GM21390 (cell line): ENCODE measurements at regions not wholly inside any gene's neighbourhood (a gene's known extent, or its start where the extent isn't known, plus 50 kb on each side); places are given as distances from the start of the nearest gene placed in this dataset.
"Not testable (repeated sequence)": the region's sequence is repeated elsewhere in the genome, so short reads cannot be mapped to it uniquely, and the experiment has no call there.

Source experiments
- ATAC-seq: cut with Tn5 transposase; IDR thresholded peaks from one replicate; pipeline ENCODE4 v1.9.1; 2021; ENCODE audit not compliant: unreplicated experiment

DNA sequence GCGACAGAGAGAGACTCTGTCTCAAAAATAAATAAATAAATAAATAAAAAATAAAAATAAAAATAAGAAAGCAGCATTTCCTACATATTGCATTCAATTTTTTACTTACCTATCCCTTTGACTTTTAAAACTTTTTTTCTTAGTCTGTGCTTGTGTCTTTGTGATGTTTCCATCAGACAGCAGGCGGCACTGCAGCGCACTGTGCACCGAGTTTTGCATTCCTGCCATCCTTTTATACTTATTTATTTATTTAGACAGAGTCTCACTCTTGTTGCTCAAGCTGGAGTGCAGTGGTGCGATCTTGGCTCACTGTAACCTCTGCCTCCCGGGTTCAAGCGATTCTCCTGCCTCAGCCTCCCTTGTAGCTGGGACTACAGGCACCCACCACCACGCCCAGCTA is 203.9 kb downstream of the SPATA31A1 start:
- ATAC-seq, result not testable (repeated sequence)

DNA sequence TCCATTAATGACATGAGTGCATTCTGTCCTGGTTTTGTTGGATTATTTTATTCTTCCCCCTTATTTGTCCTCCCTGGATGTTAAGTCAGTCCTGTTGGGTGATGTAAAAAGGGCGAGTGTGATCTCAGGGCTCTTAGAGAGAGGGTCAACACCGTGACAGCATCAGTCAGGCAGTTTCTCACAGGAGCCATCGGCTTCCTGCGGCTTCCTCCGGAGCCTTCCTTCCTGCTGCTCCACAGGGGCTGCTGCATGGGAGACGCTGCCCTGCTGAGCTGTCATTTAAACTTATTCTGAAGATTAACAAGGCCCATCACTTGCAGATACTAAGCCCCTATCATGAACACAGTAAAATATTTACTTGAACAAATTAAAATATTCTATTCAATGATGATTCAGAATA is 211.3 kb downstream of the SPATA31A1 start:
- not testable (repeated sequence) for ATAC-seq

DNA sequence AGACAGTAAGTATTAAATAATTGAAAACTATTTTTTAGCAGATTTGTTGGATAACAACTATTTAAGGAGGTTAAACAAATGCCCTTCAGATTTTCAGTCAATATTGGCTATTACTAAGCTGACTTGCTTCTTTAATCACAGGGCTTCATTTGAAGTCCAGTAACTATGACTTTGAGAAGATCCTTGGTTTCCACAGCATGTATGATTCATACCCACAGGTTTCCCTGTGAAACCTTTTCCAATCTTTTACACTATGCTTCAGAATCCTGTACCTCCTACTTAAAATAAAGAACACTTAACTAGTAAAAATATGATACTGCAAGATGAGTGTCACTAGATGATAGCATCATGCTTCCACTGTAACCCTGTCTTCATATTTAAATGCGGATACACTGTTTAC is 211.9 kb downstream of the SPATA31A1 start:
- not testable (repeated sequence) for ATAC-seq

DNA sequence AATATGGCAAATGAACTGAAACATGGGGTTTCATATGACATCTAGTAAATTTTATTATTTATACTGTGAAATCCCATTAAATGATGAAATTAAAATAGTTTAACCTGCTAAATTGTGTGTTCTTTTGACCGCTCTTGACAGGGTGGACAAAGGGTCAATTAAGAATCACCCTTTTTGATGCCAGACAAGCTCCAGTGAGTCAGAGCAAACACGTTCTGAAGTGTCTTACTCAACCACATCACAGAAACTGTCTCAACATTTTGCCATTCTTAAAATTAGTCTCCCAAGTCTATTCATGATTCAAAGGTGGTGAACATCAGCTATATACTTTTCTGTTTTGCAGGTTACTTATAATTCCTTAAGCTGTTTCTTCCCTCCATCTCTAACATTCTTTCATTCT is 213.4 kb downstream of the SPATA31A1 start:
- ATAC-seq, result not testable (repeated sequence)

DNA sequence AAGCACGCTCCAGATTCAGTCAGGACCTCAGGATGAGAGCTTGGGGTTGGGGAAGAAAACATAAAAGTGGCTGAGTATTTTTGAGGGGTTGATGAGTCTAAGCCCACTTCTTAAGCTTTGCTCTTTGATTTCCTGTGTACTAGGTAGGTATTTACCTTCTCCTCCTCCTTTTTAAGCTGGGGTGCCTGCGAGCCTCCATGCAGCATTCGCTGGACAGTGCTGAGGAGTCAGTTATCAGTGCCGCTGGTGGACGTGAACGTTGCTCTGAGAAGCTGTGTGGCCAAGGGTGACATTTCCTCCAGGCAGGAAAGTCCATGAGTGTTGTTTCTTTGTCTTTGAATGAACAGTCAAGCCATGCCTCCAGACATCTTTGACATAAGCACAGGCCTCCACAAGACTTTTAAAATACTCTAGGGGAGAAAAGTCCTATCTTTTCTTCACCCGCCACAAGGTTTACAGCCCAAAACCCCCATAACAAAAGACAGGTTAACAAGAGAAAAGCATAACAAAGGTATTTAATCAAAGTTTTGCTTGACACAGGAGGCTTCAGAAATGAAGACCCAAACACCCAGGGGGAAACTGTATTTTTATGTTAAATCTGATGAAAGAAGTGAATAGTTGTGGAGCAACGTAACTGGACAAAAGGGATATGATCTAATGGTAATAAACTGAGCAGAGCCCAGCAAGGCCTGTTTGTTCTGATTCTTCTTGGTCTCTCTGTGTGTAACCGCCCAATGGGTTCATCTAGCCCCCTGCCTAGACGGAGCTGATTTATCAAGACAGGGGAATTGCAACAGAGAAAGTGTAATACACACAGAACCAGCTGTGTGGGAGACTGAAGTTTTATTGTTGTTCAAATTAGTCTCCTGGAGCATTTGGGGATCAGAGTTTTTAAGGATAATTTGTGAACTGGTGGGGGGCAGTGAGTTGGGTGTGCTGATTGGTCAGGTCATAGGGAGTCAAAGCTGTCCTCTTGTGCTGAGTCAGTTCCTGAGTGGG is 217.9 kb downstream of the SPATA31A1 start:
- not testable (repeated sequence) for ATAC-seq

DNA sequence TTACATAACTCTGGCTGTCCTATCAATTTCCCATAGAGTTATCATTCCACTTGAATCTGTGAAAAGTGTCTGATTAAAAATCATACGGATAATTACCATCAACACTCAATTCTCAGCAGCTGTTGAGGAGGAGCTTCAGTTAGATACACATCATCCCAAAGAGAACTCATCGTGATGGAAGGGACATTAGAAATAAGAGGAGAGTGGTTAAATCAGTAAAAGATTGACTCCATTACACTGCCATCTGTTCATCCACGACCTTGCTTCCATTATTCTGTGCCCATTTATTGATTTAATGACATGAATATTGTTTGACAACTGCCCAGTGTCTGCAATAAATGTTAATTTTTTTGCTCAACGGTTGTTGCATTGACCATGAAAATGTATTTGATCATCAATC is 223.5 kb downstream of the SPATA31A1 start:
- not testable (repeated sequence) for ATAC-seq

DNA sequence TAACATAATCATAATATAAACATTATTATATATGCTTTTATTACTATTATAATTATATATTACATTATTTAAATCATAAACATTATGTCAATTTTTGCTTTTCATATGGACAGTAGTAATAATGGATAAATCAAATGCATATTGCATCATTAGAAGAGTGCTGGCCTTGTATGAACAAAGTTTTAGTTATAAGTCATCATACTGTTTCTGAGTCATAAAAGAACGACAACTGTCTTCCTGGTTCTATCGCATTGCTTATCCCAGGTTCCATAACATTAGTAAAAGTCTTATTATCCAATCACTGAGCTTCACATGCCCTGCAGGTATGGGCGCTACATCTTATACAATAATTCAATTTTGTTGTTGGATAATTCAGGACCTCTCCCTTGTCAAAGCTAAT is 225.8 kb downstream of the SPATA31A1 start:
- not testable (repeated sequence) for ATAC-seq

DNA sequence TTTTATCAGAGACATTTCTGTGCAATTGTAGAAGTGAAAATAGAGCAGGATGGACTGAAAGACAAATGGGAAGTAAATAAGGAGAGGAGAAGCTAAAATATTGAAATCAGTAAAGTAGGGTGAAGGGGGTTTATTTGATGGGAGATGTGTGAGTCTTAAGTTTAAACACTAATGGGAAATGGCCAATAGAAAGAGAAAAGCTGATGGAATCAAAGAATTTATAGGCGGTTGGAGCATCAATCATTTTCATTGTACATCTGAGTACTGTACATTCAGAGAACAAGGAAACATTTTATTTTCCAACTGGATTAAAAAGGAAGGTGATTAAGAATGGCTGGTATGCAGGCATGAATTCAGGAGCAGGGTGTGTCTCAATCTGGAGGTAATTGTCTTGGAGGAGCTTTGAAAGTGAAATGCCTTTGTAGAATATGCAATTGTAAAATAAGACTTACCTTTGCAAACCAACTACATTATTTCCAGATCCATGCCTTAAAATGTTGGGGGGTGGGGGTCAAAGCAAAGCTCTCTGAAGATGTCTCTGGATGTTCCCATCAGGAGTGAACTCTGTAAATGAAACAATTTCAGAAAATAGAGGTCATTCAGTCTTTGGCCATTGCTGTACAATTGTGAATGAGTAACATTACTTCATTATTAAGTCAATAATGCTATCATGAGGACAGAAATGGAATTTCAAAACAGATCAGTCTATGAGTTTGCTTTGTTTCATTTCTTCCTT is 227.4 kb downstream of the SPATA31A1 start:
- ATAC-seq, result not testable (repeated sequence)

DNA sequence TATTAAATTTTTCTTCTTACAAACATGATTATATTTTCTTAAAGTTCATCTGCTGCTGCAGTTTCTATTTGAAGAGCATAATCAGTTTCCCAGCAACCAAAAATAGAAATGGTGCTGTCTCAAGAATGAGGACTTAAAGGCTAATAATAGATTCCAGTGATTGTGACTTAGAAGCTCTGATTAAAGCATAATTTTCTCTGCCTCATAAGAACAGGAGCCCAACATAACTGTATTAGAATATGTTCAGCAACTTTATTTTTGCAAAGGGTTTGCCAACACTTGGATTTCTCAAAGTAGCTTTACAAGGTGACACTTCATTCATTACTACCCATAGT is 227.9 kb downstream of the SPATA31A1 start:
- not testable (repeated sequence) for ATAC-seq

DNA sequence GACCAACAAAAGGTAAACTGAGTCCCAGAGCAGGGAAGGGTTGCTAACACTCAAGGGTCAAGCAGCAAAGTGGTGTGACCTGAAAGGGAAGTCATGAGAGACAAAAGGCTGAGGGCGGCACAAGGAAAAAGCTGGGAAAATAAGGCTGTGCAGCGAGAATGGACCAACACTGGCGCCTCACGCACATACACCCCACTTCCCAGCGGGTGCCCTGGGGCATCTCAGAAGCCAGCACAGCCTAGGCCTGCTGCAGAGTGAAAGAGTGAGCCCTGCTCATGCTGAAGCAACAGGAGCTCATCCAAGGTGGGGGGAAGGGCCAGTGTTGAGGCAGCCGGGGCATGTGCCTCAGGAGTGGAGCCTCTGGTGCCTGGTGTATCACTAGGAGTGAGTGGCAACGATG is 229.8 kb downstream of the SPATA31A1 start:
- ATAC-seq, result not testable (repeated sequence)

DNA sequence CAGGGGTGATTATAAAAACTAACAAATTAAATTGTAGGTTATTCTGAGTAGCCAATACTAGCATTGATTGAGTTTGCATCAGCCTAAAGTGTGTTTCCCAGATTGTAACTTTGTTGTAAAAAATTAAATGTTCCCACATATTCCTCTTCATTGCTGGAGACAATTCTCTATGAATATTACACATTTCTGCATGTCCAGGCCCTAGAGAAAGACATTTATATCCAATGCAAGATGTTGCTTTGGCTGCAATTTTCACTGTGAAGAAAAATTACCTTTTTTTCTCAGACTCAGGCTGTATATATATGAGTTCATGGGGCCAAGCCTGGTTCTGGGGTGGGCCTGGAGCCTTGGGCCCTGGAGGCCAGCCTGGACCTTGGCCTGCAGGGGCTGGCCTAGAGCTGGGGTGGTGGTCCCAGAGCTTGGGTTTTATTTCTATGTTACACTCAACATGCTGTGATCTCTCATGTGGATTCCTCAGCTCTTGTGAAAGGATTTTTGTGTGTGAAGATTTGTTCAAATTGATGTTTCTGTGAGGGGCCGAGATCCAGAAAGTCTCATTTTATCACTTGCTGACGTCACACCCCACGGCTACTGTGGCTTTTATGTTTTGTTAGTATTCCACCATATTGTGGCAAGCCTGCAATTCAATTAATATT is 232.5 kb downstream of the SPATA31A1 start:
- ATAC-seq, result no peak

DNA sequence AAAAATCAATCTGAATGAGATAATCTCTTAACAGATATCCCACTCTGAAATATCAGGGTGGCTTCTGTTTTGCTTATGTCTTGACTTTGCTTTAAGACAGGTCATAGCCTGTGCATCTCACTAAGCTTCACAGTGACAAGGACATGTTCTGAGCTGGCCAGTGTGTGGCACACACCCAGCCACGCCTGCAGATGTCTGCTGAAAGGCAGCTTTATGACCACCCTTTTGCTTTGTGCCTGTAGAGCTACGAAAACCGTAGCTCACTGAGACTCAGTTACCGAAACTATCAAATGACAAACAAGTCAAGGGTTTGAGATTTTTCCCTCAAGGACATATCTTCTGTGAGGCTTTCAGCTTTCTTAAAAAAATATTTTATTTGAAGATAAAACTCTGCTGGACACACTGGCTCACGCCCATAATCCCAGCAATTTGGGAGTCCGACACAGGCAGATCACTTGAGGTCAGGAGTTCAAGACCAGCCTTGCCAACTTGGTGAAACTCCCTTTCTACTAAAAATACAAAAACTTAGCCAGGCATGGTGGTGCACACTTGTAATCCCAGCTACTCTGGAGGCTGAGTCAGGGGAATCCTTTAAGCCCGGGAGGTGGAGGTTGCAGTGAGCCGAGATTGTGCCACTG is 233.2 kb downstream of the SPATA31A1 start:
- ATAC-seq, result no peak

DNA sequence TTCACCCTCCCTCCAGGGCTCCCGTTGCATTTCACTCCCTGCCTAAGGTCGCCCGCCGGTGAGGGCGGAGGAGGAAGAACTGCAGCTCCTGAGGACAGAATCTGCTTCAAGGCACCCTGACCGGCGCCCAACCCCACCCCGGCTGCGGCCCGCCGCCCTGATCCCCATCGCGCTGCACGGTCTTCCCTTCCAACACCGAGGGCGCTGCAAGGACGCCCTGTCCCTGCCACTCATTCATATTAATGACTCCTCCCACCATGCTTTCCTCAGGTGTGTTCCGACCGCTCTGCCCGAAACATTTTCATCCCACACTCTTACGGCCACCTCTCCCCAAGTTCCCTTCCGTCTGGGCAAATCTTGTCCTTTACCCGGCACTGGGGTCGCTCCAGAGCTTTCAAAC is 248.6 kb downstream of the SPATA31A1 start:
- ATAC-seq, result not testable (repeated sequence)

DNA sequence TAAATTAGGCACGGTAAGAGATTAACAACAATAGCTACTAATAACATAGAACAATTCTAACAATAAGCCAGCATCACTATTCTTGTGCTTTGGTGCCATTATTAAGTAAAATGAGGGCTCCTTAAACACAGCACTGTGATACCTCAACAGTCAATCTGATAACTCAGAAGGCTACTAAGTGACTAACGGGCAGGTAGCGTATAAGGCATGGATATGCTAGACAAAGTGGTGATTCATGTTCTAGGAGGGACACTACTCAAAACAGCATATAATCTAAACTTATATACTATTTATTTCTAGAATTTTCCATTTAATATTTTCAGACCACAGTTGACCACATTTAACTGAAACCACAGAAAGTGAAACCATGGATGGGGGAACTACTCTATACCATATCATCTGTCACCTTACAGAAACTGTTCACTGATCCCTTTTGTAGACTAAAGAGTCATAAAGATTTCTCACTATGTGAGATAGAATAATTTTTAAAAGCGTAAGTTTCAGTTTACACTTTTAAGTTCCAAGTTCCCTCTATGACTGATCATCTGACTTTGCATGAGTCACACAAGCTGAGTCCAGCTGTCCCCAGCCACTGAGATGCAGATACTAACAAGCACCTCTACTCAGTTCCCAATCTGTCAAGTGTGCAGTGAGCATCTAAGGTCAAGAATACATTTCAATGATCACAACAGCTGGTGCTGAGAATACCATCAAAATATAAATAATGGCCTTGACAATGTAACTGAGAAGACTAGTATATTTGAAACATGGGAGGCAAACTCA is 256.2 kb downstream of the SPATA31A1 start:
- ATAC-seq, result peak; percentile 99

DNA sequence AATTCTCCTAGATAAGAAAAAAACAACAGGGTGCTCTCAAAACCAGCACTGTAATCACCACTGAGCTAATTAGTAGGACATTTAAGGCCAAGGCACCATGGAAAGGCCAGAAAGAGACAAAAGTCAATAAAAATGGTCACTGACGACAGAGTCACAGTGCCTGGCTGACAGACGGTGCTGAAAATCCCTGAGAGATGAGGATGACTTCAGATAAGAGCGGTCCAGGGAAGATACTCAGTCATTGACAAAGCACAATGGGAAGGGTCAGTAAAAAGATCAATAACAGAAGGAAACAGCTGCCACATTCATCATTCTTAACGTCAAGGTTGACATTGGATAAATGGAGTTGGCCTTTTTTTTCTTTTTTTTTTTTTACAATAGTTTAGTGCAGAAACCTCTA is 261.0 kb downstream of the SPATA31A1 start:
- ATAC-seq, result not testable (repeated sequence)

DNA sequence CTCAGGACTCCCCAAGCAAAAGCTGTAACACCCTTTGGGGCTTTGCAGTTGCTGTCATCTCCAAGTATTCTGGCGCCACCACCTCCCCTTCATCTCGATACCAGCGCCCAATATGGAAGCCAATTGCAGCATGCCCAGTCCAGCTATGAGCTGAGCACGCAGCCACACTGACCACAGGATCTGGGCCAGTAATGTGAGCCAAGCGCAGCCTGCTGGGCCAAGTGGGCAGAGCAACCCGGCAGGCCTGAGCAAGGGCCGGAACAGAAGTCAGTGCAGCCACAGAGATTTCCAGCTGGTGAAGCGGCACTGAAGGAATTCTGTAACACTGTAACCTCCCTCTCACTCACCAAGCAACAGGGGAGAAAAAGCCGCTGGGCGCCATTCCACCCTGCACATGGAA is 268.6 kb downstream of the SPATA31A1 start:
- ATAC-seq, result not testable (repeated sequence)

DNA sequence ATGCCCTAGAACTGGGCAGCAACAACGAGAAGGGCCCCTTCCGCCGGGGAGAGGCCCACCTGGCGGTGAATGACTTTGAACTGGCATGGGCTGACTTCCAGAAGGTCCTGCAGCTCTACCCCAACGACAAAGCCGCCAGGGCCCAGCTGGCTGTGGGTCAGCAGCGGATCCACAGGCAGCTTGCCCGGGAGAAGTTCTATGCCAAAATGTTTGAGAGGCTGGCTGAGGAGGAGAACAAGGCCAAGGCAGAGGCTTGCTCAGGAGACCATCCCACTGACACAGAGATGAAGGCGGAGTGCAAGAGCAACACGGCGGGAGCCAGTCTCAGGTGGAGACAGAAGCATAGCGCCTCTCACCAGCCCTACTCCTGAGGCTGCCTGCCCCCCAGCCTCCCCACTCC is 276.6 kb downstream of the SPATA31A1 start:
- ATAC-seq, result not testable (repeated sequence)

DNA sequence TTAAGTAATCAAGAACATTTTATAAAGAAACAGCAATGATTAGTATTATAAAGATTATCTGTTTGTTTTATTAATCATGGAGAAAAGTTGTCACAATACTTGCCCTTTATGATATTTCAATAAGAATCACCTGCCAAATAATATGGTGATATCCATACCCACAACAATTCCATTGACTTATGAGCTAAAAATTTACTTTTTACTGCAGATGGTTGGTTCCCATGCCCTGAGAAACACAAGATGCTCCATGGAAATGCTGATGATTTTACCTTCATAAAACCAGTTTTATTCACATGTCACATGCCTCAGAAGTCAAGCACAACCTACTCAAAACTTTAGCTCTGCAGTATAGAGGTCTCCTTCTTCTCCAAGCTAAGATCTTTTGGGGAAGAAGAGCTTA is 293.6 kb downstream of the SPATA31A1 start:
- ATAC-seq, result not testable (repeated sequence)

DNA sequence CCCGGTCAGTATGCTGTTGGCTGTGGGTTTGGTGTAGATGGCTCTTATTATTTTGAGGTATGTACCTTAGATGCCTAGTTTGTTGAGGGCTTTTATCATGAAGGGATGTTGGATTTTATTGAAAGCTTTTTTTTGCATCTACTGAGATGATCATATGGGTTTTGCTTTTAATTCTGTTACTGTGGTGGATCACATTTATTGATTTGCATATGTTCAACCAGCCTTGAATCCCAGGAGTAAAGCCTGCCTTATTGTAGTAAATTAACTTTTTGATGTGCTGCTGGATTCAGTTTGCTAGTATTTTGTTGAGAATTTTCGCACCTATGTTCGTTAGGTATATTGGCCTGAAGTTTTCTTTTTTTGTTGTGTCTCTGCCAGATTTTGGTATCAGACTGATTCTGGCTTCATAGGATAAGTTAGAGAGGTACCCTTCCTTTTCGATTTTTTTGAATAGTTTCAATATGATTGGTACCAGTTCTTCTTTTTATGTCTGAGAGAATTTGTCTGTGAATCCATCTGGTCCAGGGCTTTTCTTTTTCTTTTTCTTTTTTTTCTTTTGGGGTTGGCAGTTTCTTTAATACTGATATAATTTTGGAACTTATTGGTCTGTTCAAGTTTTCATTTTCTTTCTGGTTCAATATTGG is 301.6 kb downstream of the SPATA31A1 start:
- ATAC-seq, result peak; percentile 89

DNA sequence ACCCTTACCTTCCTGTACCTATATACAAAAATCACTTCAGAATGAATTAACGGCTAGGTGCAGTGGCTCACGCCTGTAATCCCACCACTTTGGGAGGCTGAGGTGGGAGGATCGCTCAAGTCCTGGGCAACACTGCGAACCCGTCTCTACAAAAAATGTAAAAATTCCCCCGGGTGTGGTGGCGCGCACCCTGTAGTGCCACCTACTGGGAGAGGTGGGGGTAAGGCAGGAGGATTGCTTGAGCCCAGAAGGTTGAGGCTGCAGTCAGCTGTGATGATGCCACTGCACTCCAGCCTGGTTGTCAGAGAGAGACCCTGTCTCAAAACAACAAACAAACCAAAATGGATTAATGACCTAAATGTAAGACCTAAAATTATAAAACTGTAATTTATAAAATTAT is 307.6 kb downstream of the SPATA31A1 start:
- not testable (repeated sequence) for ATAC-seq
